Stimulated activated CD8-positive, alpha-beta memory T cell treated with anti-CD3 and anti-CD28 coated beads, Interleukin-4, amount 100 ng/mL, for 1 hour (primary cell): ENCODE measurements at regions not wholly inside any gene's neighbourhood (a gene's known extent, or its start where the extent isn't known, plus 50 kb on each side); places are given as distances from the start of the nearest gene placed in this dataset.

Experiments
- DNase-seq, 2 donors: peaks; one replicate each; pipeline ENCODE4 v3.0.0-alpha.2; 2020; ENCODE audit warnings: low read depth in 2 of 2, low spot score in 1 of 2

DNA sequence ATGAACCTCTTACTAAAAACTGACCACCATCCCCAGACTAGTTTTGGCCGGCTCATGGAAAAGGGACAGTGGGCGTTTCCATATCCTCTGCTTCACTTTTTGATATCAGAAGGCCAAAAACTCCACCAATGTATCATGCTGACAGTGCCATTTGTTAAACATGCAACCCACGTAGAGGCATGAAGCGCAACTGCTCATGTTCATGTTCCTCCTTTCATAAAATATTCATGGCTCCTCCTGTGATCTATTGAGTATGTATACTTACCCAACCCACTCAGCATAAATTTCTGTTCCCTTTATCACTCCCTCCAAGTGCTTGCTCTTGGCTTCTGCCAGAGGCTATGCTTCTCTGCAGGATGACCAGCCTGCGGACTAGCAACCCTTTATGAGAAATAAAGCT, 58.7 kb upstream of the TGFBR2 start:
- DNase-seq = no peak

GRCh38 chr3:30548600-30548999, 57.8 kb upstream of the TGFBR2 start:
- no peak for DNase-seq

GRCh38 chr3:30549600-30549999, 56.8 kb upstream of the TGFBR2 start:
- no peak for DNase-seq

DNA sequence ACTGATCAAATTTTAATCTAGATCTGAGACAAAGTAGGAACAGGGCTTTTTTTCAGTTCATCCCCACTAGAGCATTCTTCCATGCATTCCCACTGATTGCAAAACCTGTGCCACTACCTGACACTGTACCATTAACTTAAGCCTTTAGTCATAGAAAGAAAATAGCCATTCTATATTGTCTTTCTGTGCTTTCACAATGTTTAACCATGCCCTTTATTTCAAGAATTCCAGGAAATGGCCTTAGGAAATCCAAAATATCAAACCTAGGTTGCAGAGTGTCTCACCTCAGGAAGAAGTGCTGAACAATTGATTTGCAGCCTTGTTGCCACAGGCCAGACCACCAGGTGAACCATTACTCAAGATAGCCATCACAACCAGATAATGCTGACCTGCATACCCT, 56.2 kb upstream of the TGFBR2 start:
- DNase-seq = no peak

GRCh38 chr3:30551266-30551665, 55.1 kb upstream of the TGFBR2 start:
- no peak for DNase-seq

- no peak for DNase-seq
Measured at GRCh38 chr3:30551927-30552326, 54.5 kb upstream of the TGFBR2 start.

GRCh38 chr3:30553641-30554316, 52.6 kb upstream of the TGFBR2 start:
- no peak for DNase-seq

GRCh38 chr3:30554317-30554690, 52.1 kb upstream of the TGFBR2 start:
- DNase-seq = no peak

DNA sequence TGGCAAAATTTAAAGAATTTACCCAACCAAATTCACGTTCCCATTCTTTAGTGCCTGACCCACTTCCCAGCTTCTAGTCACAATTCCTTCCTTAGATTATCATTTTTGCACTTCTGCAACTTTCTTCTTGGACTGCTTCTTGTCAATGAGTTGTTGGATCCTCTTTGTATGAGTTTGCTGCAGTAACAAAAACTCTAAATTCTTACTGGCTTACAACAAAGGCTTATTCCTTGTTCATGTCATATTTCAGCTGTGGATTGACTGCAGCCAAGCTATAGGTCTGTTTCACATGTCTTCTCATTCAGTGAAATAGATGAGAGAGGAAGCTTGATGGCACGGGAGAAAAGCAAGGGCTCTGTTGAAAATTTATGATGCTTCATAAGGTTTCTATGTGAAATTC, 50.4 kb upstream of the TGFBR2 start:
- DNase-seq = no peak
